HEK293 (cell line): ENCODE measurements at regions not wholly inside any gene's neighbourhood (a gene's known extent, or its start where the extent isn't known, plus 50 kb on each side); places are given as distances from the start of the nearest gene placed in this dataset.

Experiments
- CTCF ChIA-PET: fragments of 350-600 bp; formaldehyde crosslinking; extraction: SDS; loops from one replicate; lab custom pipeline; 2021; ENCODE audit warnings: antibody characterized with exemption; lab: Yijun Ruan, JAX
- POLR2A ChIA-PET: fragments of 300-600 bp; formaldehyde crosslinking; extraction: SDS; loops from one replicate; lab custom pipeline; 2020; ENCODE audit warnings: antibody characterized with exemption, inconsistent platforms; lab: Yijun Ruan, JAX
- H3K27ac ChIP-seq: fragments of 200-500 bp; sonication (Bioruptor generic); 2 replicates; pipeline ENCODE4 v1.5.1; 2014; ENCODE audit warnings: low read depth, low read length, control low read depth, inconsistent platforms; ENCODE audit errors: extremely low read depth
- H3K36me3 ChIP-seq, 2 experiments: fragments of 200-500 bp in 1 of 2; sonication (Bioruptor generic) in 1 of 2; 1 replicate in 1 of 2; 2 replicates in 1 of 2; pipeline ENCODE4 v1.5.1; 2014 to 2017; ENCODE audit warnings: inconsistent platforms in 2 of 2, low read length in 2 of 2; ENCODE audit not compliant: control insufficient read depth in 2 of 2, insufficient read depth in 1 of 2
- H3K4me1 ChIP-seq: fragments of 200-500 bp; sonication (Bioruptor generic); 2 replicates; pipeline ENCODE4 v1.5.1; 2014; ENCODE audit warnings: mild to moderate bottlenecking, low read length, inconsistent platforms; ENCODE audit not compliant: control insufficient read depth, insufficient read depth
- H3K4me3 ChIP-seq: 2 replicates; pipeline ENCODE4 v1.5.1; 2011; ENCODE audit warnings: low read depth, mild to moderate bottlenecking, control low read depth, low read length, moderate library complexity
- H3K9me3 ChIP-seq: fragments of 200-500 bp; sonication (Bioruptor generic); 2 replicates; pipeline ENCODE4 v1.5.1; 2014; ENCODE audit warnings: low read depth, low read length, inconsistent platforms; ENCODE audit not compliant: control insufficient read depth, insufficient read depth
- EGR2 ChIP-seq: fragments of 450-650 bp; formaldehyde crosslinking; IDR thresholded peaks from 2 replicates; pipeline ENCODE4 v1.5.1; 2016; ENCODE audit warnings: low read depth, missing biosample characterization, missing genetic modification characterization
- HOXD13 ChIP-seq: sonication (generic); formaldehyde crosslinking; IDR thresholded peaks from 2 replicates; pipeline ENCODE4 v1.8.0; 2022; ENCODE audit warnings: missing genetic modification reagents, borderline replicate concordance
- MEIS1 ChIP-seq: sonication (generic); formaldehyde crosslinking; IDR thresholded peaks from 2 replicates; pipeline ENCODE4 v1.8.1; 2022; ENCODE audit warnings: missing genetic modification reagents, mild to moderate bottlenecking, borderline replicate concordance
- ZBTB1 ChIP-seq: fragments of 450-650 bp; formaldehyde crosslinking; IDR thresholded peaks from 2 replicates; pipeline ENCODE4 v1.5.1; 2016; ENCODE audit warnings: missing biosample characterization, missing genetic modification characterization
- ZBTB49 ChIP-seq: fragments of 450-650 bp; formaldehyde crosslinking; IDR thresholded peaks from 2 replicates; pipeline ENCODE4 v1.5.1; 2016; ENCODE audit warnings: missing biosample characterization, missing genetic modification characterization, low read depth
- ZFHX2 ChIP-seq: fragments of 450-650 bp; formaldehyde crosslinking; conservative IDR thresholded peaks from 2 replicates; pipeline ENCODE4 v1.5.1; 2016; ENCODE audit warnings: missing biosample characterization, missing genetic modification characterization
- ZNF146 ChIP-seq: fragments of 450-650 bp; formaldehyde crosslinking; IDR thresholded peaks from 2 replicates; pipeline ENCODE4 v1.5.1; 2016; ENCODE audit warnings: missing biosample characterization, missing genetic modification characterization
- ZNF175 ChIP-seq: fragments of 450-650 bp; formaldehyde crosslinking; IDR thresholded peaks from 2 replicates; pipeline ENCODE4 v1.5.1; 2016; ENCODE audit warnings: missing biosample characterization, missing genetic modification characterization
- ZNF202 ChIP-seq: fragments of 450-650 bp; formaldehyde crosslinking; IDR thresholded peaks from 2 replicates; pipeline ENCODE4 v1.5.1; 2016; ENCODE audit warnings: missing biosample characterization, missing genetic modification characterization, borderline replicate concordance
- ZNF366 ChIP-seq: fragments of 450-650 bp; formaldehyde crosslinking; conservative IDR thresholded peaks from 2 replicates; pipeline ENCODE4 v1.5.1; 2016; ENCODE audit warnings: missing biosample characterization, missing genetic modification characterization
- ZNF394 ChIP-seq: fragments of 450-650 bp; formaldehyde crosslinking; IDR thresholded peaks from 2 replicates; pipeline ENCODE4 v1.5.1; 2016; ENCODE audit warnings: missing biosample characterization, missing genetic modification characterization, mild to moderate bottlenecking, moderate library complexity, borderline replicate concordance
- ZNF433 ChIP-seq: fragments of 450-650 bp; formaldehyde crosslinking; IDR thresholded peaks from 2 replicates; pipeline ENCODE4 v1.5.1; 2016; ENCODE audit warnings: missing biosample characterization, missing genetic modification characterization, low read depth
- ZNF501 ChIP-seq: fragments of 450-650 bp; formaldehyde crosslinking; IDR thresholded peaks from 2 replicates; pipeline ENCODE4 v1.5.1; 2016; ENCODE audit warnings: missing biosample characterization, missing genetic modification characterization
- ZNF518A ChIP-seq: fragments of 450-650 bp; formaldehyde crosslinking; conservative IDR thresholded peaks from 2 replicates; pipeline ENCODE4 v1.5.1; 2016; ENCODE audit warnings: low read depth, missing biosample characterization, missing genetic modification characterization
- ZNF548 ChIP-seq: fragments of 450-650 bp; formaldehyde crosslinking; IDR thresholded peaks from 2 replicates; pipeline ENCODE4 v1.5.1; 2016; ENCODE audit warnings: missing biosample characterization, missing genetic modification characterization
- ZNF660 ChIP-seq: fragments of 450-650 bp; IDR thresholded peaks from 2 replicates; pipeline ENCODE4 v1.5.1; 2018; ENCODE audit warnings: missing biosample characterization, mild to moderate bottlenecking, missing genetic modification characterization
- ZNF701 ChIP-seq: fragments of 450-650 bp; formaldehyde crosslinking; IDR thresholded peaks from 2 replicates; pipeline ENCODE4 v1.5.1; 2016; ENCODE audit warnings: missing biosample characterization, missing genetic modification characterization
- ZNF776 ChIP-seq: fragments of 450-650 bp; formaldehyde crosslinking; IDR thresholded peaks from 2 replicates; pipeline ENCODE4 v1.5.0; 2017; ENCODE audit warnings: missing biosample characterization, missing genetic modification characterization, borderline replicate concordance
- ZNF843 ChIP-seq: fragments of 450-650 bp; formaldehyde crosslinking; IDR thresholded peaks from 2 replicates; pipeline ENCODE4 v1.5.1; 2016; ENCODE audit warnings: missing biosample characterization, missing genetic modification characterization
- TF ChIP-seq, protein P1 (sequence below): fragments of 450-650 bp; formaldehyde crosslinking; IDR thresholded peaks from 2 replicates; pipeline ENCODE4 v1.5.1; 2016; ENCODE audit warnings: missing biosample characterization, missing genetic modification characterization, borderline replicate concordance

- Histone ChIP-seq H3K36me3 (no peaks in the 10 kb centered on the region), H3K27ac (no peak overlapping the region), H3K9me3 (peaks cover 4% of the 10 kb centered on the region; the same call in 1 of the 2 replicates), H3K4me3 (no peak overlapping the region), H3K4me1 (no peaks in the 10 kb centered on the region)
- ChIA-PET POLR2A (no interaction called here), CTCF (no interaction called here)
- peak; percentile 93 for TF ChIP-seq ZFHX2 (tag by site-specific recombination)
- TF ChIP-seq ZNF366 (tag by site-specific recombination), result peak; percentile 60; the same call in 1 of the 2 replicates
- TF ChIP-seq ZNF175, result no peak
- TF ChIP-seq EGR2 (tag by site-specific recombination), result peak; percentile 100
- TF ChIP-seq ZBTB1 (tag by site-specific recombination), result no peak
Measured at GRCh38 chr3:10641760-10642159, 136.4 kb upstream of the ATP2B2 start.

DNA sequence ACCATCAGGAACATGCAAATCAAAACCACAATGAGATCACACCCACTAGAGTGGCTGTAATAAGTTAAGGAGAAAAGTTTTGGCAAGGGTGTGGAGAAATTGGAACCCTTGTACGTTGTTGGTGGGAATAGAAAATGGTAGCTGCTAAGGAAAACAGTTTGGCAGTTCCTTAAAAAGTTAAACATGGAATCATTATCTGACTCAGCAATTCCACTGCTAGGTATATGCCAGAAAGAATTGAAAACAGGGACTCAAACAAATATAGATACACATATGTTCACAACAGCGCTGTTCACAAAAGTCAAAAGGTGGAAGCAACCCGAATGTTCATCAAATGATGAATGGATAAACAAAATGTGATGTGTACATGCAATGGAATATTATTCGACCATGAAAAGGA, 138.8 kb upstream of the ATP2B2 start:
- Histone ChIP-seq H3K36me3 (no peaks in the 10 kb centered on the region), H3K27ac (no peak overlapping the region), H3K4me3 (no peak overlapping the region), H3K9me3 (no peaks in the 10 kb centered on the region), H3K4me1 (no peaks in the 10 kb centered on the region)
- no peak for TF ChIP-seq ZBTB49 (tag by site-specific recombination)
- TF ChIP-seq ZNF501 (tag by site-specific recombination), result no peak
- TF ChIP-seq ZNF394 (tag by site-specific recombination), result no peak
- TF ChIP-seq, protein P1, sequence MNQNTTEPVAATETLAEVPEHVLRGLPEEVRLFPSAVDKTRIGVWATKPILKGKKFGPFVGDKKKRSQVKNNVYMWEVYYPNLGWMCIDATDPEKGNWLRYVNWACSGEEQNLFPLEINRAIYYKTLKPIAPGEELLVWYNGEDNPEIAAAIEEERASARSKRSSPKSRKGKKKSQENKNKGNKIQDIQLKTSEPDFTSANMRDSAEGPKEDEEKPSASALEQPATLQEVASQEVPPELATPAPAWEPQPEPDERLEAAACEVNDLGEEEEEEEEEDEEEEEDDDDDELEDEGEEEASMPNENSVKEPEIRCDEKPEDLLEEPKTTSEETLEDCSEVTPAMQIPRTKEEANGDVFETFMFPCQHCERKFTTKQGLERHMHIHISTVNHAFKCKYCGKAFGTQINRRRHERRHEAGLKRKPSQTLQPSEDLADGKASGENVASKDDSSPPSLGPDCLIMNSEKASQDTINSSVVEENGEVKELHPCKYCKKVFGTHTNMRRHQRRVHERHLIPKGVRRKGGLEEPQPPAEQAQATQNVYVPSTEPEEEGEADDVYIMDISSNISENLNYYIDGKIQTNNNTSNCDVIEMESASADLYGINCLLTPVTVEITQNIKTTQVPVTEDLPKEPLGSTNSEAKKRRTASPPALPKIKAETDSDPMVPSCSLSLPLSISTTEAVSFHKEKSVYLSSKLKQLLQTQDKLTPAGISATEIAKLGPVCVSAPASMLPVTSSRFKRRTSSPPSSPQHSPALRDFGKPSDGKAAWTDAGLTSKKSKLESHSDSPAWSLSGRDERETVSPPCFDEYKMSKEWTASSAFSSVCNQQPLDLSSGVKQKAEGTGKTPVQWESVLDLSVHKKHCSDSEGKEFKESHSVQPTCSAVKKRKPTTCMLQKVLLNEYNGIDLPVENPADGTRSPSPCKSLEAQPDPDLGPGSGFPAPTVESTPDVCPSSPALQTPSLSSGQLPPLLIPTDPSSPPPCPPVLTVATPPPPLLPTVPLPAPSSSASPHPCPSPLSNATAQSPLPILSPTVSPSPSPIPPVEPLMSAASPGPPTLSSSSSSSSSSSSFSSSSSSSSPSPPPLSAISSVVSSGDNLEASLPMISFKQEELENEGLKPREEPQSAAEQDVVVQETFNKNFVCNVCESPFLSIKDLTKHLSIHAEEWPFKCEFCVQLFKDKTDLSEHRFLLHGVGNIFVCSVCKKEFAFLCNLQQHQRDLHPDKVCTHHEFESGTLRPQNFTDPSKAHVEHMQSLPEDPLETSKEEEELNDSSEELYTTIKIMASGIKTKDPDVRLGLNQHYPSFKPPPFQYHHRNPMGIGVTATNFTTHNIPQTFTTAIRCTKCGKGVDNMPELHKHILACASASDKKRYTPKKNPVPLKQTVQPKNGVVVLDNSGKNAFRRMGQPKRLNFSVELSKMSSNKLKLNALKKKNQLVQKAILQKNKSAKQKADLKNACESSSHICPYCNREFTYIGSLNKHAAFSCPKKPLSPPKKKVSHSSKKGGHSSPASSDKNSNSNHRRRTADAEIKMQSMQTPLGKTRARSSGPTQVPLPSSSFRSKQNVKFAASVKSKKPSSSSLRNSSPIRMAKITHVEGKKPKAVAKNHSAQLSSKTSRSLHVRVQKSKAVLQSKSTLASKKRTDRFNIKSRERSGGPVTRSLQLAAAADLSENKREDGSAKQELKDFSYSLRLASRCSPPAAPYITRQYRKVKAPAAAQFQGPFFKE (tag by site-specific recombination), result no peak
- no peak for TF ChIP-seq ZNF433 (tag by site-specific recombination)
- TF ChIP-seq ZNF146 (tag by site-specific recombination), result 0 out of 2 replicates have a peak, but pooled peaks have one; percentile 59
- TF ChIP-seq ZNF660 (tag by site-specific recombination), result no peak
- no peak for TF ChIP-seq ZNF202 (tag by site-specific recombination)
- ChIA-PET CTCF (no interaction called here), POLR2A (no interaction called here)

DNA sequence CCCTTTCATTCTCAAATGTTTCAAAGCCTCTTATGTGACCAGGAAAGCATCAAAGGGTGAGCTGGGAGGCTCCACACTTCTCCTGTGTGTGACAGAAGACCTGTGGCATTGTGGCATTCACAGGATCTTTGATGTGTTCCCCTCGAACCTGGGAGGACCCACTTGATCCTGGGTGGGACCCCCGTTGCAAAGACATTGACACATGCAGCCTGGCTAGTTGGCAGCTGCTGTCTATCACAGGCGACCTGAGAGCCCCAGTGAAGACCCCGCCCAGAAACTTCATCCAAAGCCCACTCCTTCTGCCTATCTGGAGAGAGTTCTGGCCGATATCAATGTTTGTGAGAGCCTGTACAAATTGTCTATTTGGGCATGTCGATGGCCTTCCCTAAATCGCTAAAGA, 140.4 kb upstream of the ATP2B2 start:
- CTCF ChIA-PET, result no interaction called here
- no peak for TF ChIP-seq ZNF548
- no peak for TF ChIP-seq ZNF776 (tag by site-specific recombination)
- no peak for TF ChIP-seq ZNF843 (tag by site-specific recombination)
- no peak for TF ChIP-seq ZNF518A (tag by site-specific recombination)
- no peak for TF ChIP-seq HOXD13 (CRISPR knock-in tag)
- TF ChIP-seq MEIS1, result no peak
- no peak for TF ChIP-seq ZNF701 (tag by site-specific recombination)

More for the DNA sequence above, 140.4 kb upstream of the ATP2B2 start:
- Histone ChIP-seq H3K9me3 (no peaks in the 10 kb centered on the region), H3K4me1 (no peaks in the 10 kb centered on the region), H3K27ac (no peak overlapping the region), H3K4me3 (no peak overlapping the region), H3K36me3 (no peaks in the 10 kb centered on the region)
- POLR2A ChIA-PET, result no interaction called here
